H1 (cell line): ENCODE measurements at regions not wholly inside any gene's neighbourhood (a gene's known extent, or its start where the extent isn't known, plus 50 kb on each side); places are given as distances from the start of the nearest gene placed in this dataset.

ENCODE experiments used
- ASH2L ChIP-seq: fragments of 200-600, 300-600 bp; sonication (generic); IDR thresholded peaks from one replicate; pipeline ENCODE4 v1.7.1; 2017; ENCODE audit warnings: low read length
- EGR1 ChIP-seq: IDR thresholded peaks from 2 replicates; pipeline ENCODE4 v1.6.1; 2011; ENCODE audit warnings: low read depth, low read length, borderline replicate concordance
- PHF8 ChIP-seq: fragments of 200-600 bp; sonication (generic); conservative IDR thresholded peaks from 2 replicates; pipeline ENCODE4 v1.7.1; 2012; ENCODE audit warnings: low read depth, mild to moderate bottlenecking, inconsistent platforms, low read length, moderate library complexity
- RAD21 ChIP-seq, 2 experiments: IDR thresholded peaks in 1 of 2; conservative IDR thresholded peaks in 1 of 2; 2 replicates each; pipeline ENCODE4 v1.6.1; 2011; ENCODE audit warnings: low read depth in 2 of 2, low read length in 2 of 2, improper control_type of control experiment in 1 of 2, inconsistent platforms in 1 of 2, mild to moderate bottlenecking in 1 of 2, moderate library complexity in 1 of 2
- TBP ChIP-seq: IDR thresholded peaks from 2 replicates; pipeline ENCODE4 v1.6.1; 2011; ENCODE audit warnings: low read depth, low read length, improper control_type of control experiment

GRCh38 chr9:95623640-95624039 lies 106.9 kb upstream of the PTCH1 start (continued):
- no peak for TF ChIP-seq EGR1
- no peak for TF ChIP-seq ASH2L
- TF ChIP-seq RAD21 (IDR thresholded peaks at IDR 0.05 in 1 of 2, conservative IDR thresholded peaks at IDR 0.05 in 1 of 2; ENCODE audit: low read depth in 2 of 2, low read length in 2 of 2): no peak
- TF ChIP-seq PHF8: no peak
- TF ChIP-seq TBP: no peak
